ENCODE measurements at regions not wholly inside any gene's neighbourhood (a gene's known extent, or its start where the extent isn't known, plus 50 kb on each side); places are given as distances from the start of the nearest gene placed in this dataset.

- POLR2A ChIA-PET = no interaction called here
- no peaks in the 10 kb centered on the region for H3K4me1 ChIP-seq (ENCODE audit: control insufficient read depth in 1 of 2, insufficient read depth in 2 of 2, low read length in 2 of 2)
- no peaks in the 10 kb centered on the region; the same call in 1 of the 2 replicates for H3K9me2 ChIP-seq (ENCODE audit: insufficient read depth)
- CTCF ChIA-PET = no interaction called here
- H3K9ac ChIP-seq (ENCODE audit: low read length) = no peak overlapping the region
- RAD21 ChIA-PET (ENCODE audit: low non-redundant PET in 1 of 2, low total read pairs in 2 of 2, uncharacterized antibody in 2 of 2, unreplicated experiment in 2 of 2) = no interaction called here
- no peak overlapping the region for H3K4me2 ChIP-seq (ENCODE audit: low read length)
- H3K27ac ChIP-seq (ENCODE audit: low read depth, low read length) = no peak overlapping the region
- H3K36me3 ChIP-seq (ENCODE audit: control insufficient read depth in 1 of 2, insufficient read depth in 2 of 2, low read length in 2 of 2) = no peaks in the 10 kb centered on the region
- H3K79me2 ChIP-seq (ENCODE audit: insufficient read depth, low read length) = no peaks in the 10 kb centered on the region
- H3K4me3 ChIP-seq (replicated peaks in 1 of 2; ENCODE audit: low read depth in 1 of 2, low read length in 2 of 2) = no peak overlapping the region
- no peaks in the 10 kb centered on the region for H4K20me1 ChIP-seq (ENCODE audit: insufficient read depth)
- BruUV-seq (replicated peaks) = no TSS peak
- TF ChIP-seq TCF7L2 (IDR thresholded peaks at IDR 0.05; ENCODE audit: borderline replicate concordance, extremely low read depth, insufficient read depth, insufficient read length) = no peak
- no peak for TF ChIP-seq ZNF274 (IDR thresholded peaks at IDR 0.05; ENCODE audit: low read depth, low read length)
- no peak for TF ChIP-seq POLR2AphosphoS5 (IDR thresholded peaks at IDR 0.05; ENCODE audit: low read depth, low read length)
- no peak for TF ChIP-seq REST (IDR thresholded peaks at IDR 0.05; ENCODE audit: low read depth)
- no peak for TF ChIP-seq EZH2phosphoT487 (IDR thresholded peaks at IDR 0.05; ENCODE audit: borderline replicate concordance)
- no peak for TF ChIP-seq YY1 (IDR thresholded peaks at IDR 0.05; ENCODE audit: extremely low read depth, insufficient replicate concordance, low read depth, low read length)
- no peak for TF ChIP-seq CTCF (IDR thresholded peaks at IDR 0.05 in 2 of 3, conservative IDR thresholded peaks at IDR 0.05 in 1 of 3; ENCODE audit: borderline replicate concordance in 1 of 3, insufficient read depth in 1 of 3, low read depth in 2 of 3, low read length in 2 of 3)
- no peak for TF ChIP-seq CBX3 (IDR thresholded peaks at IDR 0.05; ENCODE audit: low read depth)
- no peak for TF ChIP-seq MAX (IDR thresholded peaks at IDR 0.05)
- no peak for TF ChIP-seq SRF (IDR thresholded peaks at IDR 0.05; ENCODE audit: low read depth)
- TF ChIP-seq ATF3 (IDR thresholded peaks at IDR 0.05) = no peak
- no peak for TF ChIP-seq RAD21 (IDR thresholded peaks at IDR 0.05; ENCODE audit: low read depth)
- 0 out of 4 replicates have a peak, but pooled peaks cover 0 to 5% of the 10 kb centered on the region in 2 experiments for H3K9me3 ChIP-seq (ENCODE audit: control insufficient read depth in 1 of 2, insufficient read depth in 1 of 2, low read depth in 1 of 2, low read length in 2 of 2)
- DNase-seq (ENCODE audit: low read depth, low spot score) (no peak), ATAC-seq (no peak)
- intact Hi-C loops (cut with micrococcal nuclease) = no loop called here
- H3K27me3 ChIP-seq (ENCODE audit: insufficient read depth, low read length) = no peaks in the 10 kb centered on the region
- H2AFZ ChIP-seq (ENCODE audit: low read depth, low read length, poor library complexity, severe bottlenecking) = no peak overlapping the region
These were observed 128.6 kb downstream of the ATOH1 start for GRCh38 chr4:93957186-93957585.

All from HCT116 (cell line).